ENCODE measurements at regions not wholly inside any gene's neighbourhood (a gene's known extent, or its start where the extent isn't known, plus 50 kb on each side); places are given as distances from the start of the nearest gene placed in this dataset.
"Not testable (repeated sequence)": the region's sequence is repeated elsewhere in the genome, so short reads cannot be mapped to it uniquely, and the experiment has no call there.

- DNase-seq: no peak
Observed at GRCh38 chr2:4873876-4874593, 818.1 kb upstream of the SOX11 start.

GRCh38 chr2:4882421-4882820, 809.8 kb upstream of the SOX11 start:
- DNase-seq: no peak

GRCh38 chr2:4882941-4883340, 809.2 kb upstream of the SOX11 start:
- no peak for DNase-seq

GRCh38 chr2:4883375-4883774, 808.8 kb upstream of the SOX11 start:
- no peak for DNase-seq

GRCh38 chr2:4884117-4884571, 808.0 kb upstream of the SOX11 start:
- DNase-seq: no peak

- no peak for DNase-seq
Observed at GRCh38 chr2:4891394-4891793, 800.8 kb upstream of the SOX11 start.

GRCh38 chr2:4895371-4895770, 796.8 kb upstream of the SOX11 start:
- no peak for DNase-seq

GRCh38 chr2:4898706-4899105, 793.5 kb upstream of the SOX11 start:
- no peak for DNase-seq

GRCh38 chr2:4900242-4900641, 791.9 kb upstream of the SOX11 start:
- DNase-seq: no peak

- DNase-seq: no peak
Observed at GRCh38 chr2:4900861-4901770, 791.1 kb upstream of the SOX11 start.

GRCh38 chr2:4903656-4904348, 788.4 kb upstream of the SOX11 start:
- no peak for DNase-seq

- no peak for DNase-seq
Observed at GRCh38 chr2:4908461-4908860, 783.7 kb upstream of the SOX11 start.

GRCh38 chr2:4909346-4910009, 782.7 kb upstream of the SOX11 start:
- DNase-seq: no peak

- no peak for DNase-seq
Observed at GRCh38 chr2:4914036-4914435, 778.1 kb upstream of the SOX11 start.

GRCh38 chr2:4914551-4914950, 777.6 kb upstream of the SOX11 start:
- no peak for DNase-seq

- no peak for DNase-seq
Observed at GRCh38 chr2:4915357-4915756, 776.8 kb upstream of the SOX11 start.

- no peak for DNase-seq
Observed at GRCh38 chr2:4916094-4916493, 776.1 kb upstream of the SOX11 start.

GRCh38 chr2:4930704-4931103, 761.5 kb upstream of the SOX11 start:
- no peak for DNase-seq

GRCh38 chr2:4931721-4932365, 760.3 kb upstream of the SOX11 start:
- no peak for DNase-seq

- not testable (repeated sequence) for DNase-seq
Observed at GRCh38 chr2:4935291-4935690, 756.9 kb upstream of the SOX11 start.

GRCh38 chr2:4937550-4937949, 754.6 kb upstream of the SOX11 start:
- no peak for DNase-seq

GRCh38 chr2:4938206-4938605, 754.0 kb upstream of the SOX11 start:
- DNase-seq: no peak
